ENCODE measurements at regions not wholly inside any gene's neighbourhood (a gene's known extent, or its start where the extent isn't known, plus 50 kb on each side); places are given as distances from the start of the nearest gene placed in this dataset.

DNA sequence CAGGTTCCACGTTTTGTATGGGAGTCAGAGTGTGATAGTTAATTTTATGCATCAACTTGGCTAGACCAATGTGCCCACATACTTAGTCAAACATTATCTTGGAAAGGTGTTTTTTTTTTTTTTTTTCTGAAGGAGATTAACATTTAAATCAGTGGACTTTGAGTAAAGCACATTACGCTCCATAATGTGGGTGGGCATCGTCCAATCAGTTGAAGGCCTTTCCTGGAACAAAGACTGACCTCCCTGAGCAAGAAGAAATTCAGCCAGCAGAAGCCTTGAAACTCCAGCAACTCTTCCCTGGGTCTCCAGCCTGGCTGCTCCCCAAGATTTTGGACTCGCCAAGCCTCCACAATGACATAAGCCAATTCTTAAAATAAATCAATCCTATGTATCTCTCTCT lies 711.4 kb downstream of the MTRR start:
- DNase-seq = no peak

DNA sequence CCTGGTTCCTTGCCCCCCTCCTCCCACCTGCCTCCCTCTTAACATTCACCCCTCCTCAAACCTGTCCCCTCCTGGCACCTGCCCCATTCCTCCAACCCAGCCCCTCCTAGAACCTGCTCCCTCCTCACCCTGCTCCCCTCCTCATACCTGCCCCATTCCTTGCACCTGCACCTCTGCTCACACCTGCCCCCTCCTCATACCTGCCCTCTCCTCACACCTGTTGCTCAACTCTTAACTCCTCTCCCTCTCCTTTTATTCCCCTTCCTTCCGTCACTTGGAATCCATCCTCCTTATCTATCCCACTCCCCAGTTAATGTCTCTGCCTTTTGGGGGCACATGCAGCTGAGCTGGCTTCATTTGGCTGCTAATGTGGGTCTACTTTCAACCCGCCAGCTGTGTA lies 712.1 kb downstream of the MTRR start:
- no peak for DNase-seq

DNA sequence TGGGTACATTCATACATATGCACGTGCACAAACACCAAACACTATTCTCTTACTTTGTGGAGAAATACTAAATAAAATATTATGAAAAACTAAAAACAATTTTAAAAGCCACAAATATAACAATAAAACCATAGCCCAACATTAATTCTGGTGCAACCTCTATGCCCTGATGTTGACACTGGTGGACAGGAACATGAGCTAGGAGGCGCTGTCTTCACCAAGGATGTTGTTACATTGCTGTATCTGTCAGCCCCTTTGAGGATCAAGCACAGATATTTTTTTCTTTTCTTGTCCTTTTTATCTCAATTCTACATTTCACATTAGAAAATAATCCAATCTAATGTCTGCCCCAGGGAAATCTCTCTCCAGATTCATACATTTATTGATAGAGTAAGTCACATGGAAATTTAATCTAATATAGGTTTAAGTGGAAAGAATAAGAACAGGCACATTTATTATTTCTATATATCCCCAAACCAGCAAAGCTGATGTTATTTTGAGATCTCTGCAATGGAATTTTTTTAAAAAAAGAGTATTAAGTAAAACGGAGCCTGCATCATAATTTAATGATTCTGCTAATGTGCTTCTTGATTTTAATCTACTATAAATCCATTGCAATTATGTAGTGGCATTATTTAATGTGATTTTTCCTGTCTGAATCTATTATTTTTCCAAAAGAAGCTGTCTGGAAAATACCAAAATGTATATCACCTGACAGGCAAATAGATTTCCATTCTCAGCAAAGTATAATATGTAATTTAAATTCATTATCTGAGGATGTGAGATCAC lies 716.5 kb downstream of the MTRR start:
- DNase-seq = no peak

DNA sequence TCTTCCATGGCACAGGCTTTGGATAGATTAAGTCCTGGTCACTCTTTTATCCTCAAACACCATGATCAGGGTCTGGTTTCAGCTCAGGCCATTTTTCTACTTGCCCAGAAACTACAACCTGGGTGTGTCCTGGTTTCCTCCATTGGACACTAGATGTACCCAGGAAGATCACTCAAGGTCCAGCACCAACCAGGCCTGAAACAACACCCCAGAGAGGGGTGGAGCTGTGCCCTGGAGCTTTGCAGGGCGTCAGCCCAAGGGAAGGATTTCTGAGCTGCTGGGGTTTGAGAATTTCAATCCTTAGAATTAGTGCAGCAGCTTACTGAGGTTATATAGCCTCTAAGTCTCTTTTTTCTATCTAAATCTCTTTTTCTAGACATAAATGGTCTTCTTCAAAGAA lies 722.0 kb downstream of the MTRR start:
- DNase-seq = no peak

DNA sequence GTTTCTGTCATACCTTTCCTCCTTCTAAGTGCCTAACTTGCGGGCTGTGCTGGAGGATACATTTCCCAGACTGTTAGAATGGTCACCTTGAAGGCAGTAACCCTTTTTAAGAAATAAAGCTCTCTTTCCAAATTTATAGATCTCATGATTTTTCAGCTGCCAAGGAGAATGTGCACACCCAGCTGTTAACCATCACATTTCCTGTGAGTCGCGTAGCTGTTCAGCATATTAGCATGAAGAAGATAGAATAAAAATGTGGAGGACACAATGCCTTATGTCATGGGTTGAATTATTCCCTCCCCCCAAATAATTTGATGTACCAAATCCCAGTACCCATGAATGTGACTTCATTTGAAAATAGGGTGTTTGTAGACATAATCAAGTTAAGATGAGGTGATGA lies 729.4 kb downstream of the MTRR start:
- no peak for DNase-seq

DNA sequence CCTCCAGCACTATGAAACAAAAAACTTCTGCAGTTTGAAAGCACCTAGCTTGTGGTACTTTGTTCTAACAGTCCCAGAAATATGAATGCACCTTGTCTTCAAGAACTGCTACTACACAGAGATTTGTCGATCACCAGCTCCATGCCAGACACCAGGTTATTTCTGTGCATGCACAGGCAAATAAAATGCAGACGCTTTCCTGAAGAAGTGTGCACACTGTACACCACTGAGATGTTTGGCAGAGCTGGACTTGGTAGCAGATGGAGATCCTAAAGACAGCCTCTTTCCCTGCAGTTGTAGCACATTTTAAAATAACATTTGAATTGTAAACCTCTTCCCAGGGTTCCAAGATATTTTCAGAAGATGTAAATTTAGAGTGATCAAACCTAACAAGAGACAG lies 730.0 kb downstream of the MTRR start:
- no peak for DNase-seq

DNA sequence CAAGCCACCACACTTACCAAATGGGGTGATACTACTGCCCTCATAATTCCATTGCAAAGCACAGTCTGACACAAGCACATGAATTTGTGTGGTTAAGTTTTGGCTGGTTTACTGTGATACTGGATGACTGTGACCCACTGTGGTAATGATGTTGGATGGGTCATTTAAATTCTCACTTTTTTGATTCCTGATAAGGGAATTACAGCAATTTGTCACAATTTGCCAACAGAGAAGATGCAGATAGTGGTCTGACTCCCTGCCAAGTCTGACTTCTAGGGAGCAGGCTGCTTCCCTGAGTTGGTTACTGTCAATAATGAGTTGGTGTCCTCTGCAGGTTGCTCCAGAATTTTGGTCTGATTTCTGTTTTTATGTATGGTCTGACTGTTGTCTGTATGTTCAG lies 731.9 kb downstream of the MTRR start:
- DNase-seq = no peak

DNA sequence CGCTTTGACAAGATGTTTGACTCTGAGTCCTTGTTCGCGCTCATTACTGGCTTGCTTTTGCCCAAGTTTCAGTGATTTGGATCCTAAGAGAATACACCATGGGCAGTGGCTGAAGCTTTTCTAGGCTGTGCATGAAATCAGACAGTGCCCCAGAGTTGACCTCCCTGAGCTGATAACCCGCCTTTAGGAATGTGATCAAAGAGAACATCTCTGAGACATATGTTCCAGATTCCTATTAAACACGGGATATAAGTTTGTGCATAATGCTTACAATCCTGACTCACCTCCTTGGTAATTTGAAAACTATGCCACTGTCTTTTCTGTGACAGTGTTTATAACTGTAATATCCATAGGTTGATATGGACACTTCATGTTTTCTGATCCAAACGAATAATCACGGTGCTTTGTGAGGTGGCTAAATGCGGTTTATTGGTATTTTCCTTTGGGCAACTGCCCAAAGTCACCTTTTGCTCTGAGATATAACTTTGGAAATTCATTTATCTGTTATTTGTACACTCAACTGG lies 732.9 kb downstream of the MTRR start:
- DNase-seq = no peak

DNA sequence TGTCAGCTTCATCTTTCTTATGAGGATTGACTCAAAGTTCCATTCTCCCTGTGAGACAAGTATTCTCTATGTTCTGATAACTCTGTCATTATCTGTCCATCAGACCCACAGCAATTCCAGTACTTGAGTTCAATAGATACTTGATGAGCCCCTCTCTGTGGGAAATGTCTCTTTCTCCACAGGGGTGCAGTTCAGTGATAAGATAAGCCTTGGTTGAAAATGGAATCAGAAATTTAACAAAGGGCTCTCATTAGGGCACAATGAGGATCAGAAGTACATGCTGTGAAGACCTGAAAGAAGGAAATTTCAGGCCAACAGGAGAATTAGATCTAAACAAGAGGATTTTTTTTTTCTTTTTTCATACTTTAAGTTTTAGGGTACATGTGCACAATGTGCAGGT lies 737.3 kb downstream of the MTRR start:
- DNase-seq = no peak

DNA sequence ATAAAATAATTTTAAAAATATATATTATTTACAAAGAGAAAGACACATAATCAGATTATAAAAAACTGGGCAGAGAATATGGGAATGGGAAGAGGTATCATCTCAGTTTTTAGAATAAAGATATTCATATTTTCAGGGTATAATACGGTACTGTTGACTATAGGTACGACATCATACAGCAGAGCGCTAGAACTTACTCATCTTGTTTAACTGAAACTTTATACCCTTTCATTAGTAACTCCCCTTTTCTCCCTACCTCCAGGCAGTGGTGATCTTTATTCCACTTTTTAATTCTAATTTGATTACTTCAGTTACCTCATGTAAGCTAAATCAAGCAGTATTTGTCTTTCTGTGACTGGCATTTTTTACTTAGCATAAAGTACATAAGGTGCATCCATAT lies 742.1 kb downstream of the MTRR start:
- DNase-seq = no peak

DNA sequence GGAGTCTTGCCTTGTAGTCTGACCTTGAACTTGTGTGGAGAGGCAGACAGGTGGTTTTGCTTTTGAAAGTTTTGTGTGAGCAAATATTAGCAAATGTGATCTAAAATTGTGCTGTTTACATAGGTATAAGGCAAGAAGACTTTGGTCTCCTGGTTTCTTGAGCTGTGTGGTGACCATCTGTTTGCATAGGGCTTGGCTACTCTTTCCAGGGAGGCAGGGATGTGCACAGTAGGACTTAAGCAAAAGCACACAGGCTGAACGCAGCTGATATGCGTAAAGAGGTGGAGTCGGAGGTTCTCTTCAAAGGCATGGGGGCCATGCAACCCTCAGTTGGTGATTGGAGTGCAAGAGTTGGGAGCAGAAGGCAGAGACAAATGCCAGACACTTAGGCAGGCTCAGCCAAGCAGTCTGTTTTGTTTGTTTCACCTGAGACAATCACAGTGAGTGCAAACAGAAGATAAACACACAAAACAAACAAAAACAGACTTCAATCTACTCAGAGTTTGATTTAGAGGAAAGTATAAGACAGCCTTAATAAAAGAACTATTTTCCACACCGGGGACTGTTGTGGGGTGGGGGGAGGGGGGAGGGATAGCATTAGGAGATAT lies 744.2 kb downstream of the MTRR start:
- DNase-seq = no peak

DNA sequence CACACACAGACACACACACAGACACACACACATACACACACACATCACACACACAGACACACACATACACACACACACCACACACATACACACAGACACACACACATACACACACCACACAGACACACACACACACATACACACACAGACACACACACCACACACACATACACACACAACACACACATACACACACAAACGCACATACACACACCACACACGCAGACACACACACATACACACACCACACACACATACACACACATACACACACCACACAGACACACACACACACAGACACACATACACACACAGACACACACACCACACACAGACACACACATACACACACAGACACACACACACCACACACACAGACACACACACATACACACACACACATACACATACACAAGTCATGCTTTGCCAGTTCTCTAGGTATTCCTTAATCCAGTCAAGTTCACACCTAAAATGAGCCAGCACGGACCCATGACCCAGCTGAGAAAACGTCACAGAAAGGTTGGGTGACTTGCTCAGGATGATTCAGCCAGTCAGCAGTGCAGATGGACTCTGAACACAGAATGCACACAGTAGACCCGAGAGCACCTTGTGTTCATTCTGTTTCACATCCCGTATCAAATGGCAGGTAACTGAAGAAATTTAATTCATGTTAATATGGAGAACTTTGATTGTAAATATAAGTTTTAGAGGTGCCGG lies 746.4 kb downstream of the MTRR start:
- DNase-seq = no peak

DNA sequence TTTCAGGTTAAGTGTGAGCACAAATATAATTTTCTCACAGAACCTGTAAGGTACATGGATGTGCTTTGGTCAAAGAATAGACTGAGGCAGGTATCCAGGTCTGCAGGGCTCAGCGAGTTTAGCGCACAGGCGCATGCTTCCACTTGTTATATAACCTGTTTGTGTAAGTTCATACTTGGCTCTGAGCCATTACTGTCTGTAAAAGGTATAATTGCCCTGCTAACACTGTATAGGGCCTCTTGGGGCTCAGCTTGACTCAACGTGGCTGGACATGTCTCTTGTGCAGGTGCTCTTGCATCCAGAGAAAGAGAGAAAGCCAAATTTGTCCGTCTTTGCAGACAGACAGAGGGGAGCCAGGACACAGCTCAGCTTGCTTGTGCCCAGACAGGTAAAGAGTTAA lies 759.6 kb downstream of the MTRR start:
- no peak for DNase-seq

DNA sequence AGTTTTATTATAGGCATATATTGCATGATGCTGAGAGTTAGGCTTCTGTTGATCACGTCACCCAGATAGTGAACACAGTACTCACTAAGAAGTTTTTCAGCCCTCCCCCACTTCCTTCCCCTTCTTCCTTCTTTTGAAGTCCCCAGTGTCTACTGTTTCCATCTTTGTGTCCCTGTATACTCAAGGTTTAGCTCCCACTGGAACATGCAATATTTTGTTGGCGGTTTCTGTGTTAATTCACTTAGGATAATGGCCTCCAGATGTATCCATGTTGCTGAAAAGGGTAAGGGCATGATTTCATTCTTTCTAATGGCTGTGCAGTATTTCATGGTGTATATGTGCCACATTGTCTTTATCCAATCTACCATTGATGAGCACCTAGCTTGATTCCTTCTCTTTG lies 764.3 kb downstream of the MTRR start:
- no peak for DNase-seq

DNA sequence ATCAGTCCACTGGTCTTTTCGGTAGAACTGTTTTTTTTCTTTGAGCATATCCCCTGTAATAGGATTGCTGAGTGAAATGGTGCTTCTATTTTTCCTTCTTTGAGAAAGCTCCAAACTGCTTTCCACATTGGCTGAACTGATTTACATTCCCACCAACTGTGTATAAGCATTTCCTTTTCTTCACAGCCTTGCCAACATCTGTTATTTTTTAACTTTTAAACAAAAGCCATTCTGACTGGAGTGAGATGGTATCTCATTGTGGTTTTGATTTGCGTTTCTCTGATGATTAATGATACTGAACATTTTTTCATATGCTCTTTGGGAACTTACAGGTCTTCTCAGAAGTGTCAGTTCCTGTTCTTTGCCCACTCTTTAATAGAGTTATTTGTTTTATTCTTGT lies 764.7 kb downstream of the MTRR start:
- DNase-seq = no peak

DNA sequence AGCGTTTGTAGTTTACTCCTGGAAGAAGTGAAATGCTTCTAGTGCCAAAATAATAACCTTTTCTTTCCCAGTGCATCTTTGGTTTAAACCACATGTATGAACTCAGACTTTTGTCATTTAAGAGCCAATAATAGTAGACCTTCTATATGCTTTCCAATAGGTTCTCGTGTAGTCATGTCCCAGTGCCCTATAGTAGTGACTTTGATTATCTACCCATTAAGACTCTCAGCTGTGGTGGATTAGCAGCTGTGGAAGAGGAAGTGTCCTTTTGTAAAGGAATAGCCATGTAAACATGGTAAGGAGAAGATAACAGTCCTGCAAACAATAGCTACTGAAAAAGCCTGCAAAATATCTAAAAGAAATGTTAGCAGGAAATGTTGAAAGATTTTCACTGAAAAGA lies 765.3 kb downstream of the MTRR start:
- DNase-seq = no peak

DNA sequence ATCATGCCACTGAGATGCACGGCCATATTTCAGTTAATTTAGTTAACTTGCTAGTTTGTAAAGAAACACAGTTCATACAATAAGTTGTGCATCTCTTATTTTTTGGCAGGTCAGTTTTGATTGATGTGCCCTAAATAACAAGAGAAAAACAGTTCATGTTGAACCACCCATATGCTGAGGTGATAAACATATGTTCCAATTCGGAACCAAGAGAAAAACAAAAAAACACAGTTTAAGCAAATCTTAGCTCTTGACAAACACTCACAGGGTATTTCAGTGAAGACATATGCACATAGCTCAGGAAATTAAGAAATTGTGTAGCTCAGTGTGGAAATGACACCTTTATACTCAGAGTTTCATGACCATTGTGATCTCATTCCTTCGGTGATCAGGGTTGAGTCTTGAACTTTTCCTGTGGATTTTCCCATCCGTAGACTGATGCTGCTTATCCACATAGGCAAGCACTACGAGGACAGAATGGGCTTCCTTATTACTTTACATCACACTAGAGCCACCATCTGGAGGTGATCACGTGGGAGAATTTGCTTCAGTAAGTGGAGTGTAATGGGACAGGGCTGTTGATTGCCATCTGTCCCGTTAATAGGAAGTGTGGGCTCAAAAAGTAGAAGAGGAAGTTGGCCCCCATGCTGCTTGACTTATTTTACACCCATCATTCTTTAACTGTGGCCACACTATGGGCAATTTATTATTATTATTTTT lies 773.0 kb downstream of the MTRR start:
- DNase-seq = no peak

DNA sequence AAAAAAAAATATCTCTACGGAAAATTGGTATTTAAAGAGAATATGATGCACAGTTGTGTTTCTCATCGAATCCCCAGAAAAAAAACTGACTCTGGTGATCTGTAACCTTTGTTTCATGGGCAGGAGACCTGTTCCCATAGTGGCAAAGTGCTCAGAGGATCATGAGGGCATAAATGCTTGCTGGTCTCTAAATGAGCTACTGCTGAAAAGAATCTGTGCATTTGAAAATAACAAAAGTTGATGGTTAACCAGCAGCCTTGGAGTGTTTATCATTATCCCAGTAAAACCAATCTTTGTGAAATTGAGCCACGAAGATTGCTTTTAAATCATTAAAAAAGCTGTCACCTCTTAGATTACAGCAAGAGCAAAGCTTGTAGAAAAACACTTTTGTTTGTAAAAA lies 775.4 kb downstream of the MTRR start:
- no peak for DNase-seq

DNA sequence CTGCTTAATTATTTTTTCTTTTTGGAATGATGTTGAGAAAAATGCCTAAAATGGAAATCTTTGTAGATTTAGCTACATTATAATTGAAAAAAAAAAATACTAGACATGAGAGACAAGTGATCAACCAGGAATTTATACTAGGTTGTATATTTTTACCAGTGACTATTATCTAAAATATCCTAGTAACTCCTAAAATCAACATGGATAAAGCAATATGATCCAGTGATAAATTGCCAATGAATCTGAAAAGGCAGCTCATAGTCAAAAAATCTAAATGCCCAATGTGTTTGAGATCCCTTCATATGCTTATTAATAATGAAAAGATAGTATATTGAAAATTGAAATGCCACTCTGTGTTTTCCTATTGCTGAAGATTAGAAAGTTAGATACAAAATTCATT lies 778.2 kb downstream of the MTRR start:
- DNase-seq = no peak

DNA sequence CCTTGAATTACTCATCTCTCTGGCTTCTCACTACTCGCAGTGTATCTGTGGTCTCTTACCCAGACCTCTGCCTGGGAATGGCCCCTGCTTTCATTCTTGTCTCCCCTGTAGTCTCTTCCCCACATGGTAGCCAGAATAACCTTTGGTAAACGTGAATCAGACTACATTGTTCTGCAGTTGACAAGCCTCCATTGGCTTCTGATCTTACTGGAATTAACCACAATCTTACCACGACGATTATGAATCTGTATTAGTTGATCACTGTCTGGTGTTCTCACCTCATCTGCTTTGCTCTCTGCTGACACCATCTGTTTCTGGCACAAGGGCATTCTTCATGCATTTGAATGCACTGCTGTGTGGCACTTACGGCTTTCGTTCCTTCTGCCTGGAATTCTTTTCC lies 781.2 kb downstream of the MTRR start:
- no peak for DNase-seq

DNA sequence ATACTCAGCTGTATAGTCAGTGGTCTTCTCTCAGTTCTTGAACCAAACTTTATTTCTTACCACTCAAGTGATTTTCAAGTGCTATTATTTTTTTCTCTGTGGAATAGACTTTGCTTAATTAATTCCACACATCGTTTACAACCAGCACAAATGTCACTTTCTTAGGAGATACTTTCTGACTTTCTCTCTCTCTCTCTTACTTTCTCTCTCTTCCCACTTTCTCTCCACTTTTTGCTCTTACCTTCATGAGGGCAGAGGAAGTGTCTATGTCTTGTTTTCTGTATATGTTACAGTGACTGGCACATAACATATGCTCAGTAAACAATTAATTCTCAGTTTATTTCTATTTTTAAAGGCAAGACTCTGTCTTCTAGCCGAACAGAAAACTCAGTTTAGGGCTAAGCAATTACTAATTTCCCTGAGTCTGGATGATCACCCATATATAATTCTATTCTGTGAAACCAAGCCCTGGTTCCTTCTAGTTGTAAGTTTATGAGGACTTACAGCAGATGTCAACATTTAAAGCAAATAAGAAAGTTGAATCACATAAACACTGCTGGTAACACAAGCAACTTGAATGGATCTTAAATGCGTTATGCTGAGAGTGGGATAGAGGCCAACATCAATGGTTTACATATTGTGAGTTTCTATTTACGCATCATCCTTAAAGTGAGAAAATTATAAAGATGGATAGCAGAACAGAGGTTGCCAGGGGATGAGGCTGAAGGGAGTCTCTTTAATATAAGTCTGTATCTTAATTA lies 791.4 kb downstream of the MTRR start:
- no peak for DNase-seq

DNA sequence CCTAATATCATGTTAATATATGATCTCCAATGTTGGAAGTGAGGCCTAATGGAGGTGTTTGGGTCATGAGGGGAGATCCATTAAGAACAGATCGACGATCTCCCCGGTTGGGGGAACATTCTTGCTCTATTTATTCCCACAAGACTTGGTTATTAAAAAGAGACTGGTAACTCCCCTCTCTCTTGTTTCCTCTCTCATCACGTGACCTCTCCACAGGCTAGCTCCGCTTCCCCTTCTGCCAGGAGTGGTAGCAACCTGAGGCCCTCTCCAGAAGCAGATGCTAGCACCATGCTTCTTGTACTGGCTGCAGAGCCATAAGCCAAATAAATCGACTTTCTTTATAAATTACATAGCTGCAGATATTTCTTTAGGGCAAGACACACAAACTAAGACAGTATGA lies 794.4 kb downstream of the MTRR start:
- DNase-seq = no peak

DNA sequence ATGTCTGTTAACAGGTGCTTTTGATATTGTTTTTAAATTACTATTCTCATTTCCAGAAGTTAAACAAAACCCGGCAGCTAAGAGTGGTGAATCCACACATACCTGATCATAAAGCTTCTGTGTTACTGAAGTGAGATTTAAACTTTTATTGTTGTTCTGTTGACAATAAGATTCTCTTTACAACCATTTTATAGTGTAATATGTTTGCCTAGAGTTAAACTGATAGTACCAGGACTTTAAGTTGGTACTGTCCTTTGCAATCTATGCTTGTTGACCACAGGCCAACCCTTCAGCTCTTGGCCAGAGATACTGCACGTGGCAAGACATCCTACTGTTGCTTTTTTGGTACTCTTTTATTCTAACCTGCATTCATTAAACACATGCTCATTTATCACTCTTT lies 806.2 kb downstream of the MTRR start:
- no peak for DNase-seq
